ENCODE measurements at regions not wholly inside any gene's neighbourhood (a gene's known extent, or its start where the extent isn't known, plus 50 kb on each side); places are given as distances from the start of the nearest gene placed in this dataset.

DNA sequence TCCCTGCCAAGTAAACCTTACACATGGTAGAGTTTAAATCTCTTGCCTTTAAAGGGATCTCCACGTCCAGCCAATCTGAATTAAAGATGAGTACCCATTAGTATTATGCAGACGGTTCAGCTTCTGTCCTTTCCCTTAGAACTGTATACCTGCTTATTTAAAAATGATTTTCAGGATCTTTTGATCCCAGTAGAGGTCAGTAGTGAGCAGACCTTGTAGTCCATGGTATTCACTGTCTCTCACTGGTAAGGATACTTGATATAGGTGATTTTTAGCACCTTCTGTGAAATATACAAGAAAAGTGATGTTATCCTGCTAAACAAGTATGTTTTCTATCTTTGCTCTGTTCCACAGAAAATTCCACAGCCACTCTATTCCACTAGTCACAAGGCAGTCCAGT lies 1211.6 kb upstream of the ADGRL4 start:
- TF ChIP-seq, protein P1, sequence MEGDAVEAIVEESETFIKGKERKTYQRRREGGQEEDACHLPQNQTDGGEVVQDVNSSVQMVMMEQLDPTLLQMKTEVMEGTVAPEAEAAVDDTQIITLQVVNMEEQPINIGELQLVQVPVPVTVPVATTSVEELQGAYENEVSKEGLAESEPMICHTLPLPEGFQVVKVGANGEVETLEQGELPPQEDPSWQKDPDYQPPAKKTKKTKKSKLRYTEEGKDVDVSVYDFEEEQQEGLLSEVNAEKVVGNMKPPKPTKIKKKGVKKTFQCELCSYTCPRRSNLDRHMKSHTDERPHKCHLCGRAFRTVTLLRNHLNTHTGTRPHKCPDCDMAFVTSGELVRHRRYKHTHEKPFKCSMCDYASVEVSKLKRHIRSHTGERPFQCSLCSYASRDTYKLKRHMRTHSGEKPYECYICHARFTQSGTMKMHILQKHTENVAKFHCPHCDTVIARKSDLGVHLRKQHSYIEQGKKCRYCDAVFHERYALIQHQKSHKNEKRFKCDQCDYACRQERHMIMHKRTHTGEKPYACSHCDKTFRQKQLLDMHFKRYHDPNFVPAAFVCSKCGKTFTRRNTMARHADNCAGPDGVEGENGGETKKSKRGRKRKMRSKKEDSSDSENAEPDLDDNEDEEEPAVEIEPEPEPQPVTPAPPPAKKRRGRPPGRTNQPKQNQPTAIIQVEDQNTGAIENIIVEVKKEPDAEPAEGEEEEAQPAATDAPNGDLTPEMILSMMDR (IDR thresholded peaks at IDR 0.05) = peak in 5 of 6 experiments; percentile 9 to 41 (median 29)
- TF ChIP-seq POLR2A (IDR thresholded peaks at IDR 0.05) = no peak
